Upper lobe of left lung (tissue), 6 donors: ENCODE measurements at regions not wholly inside any gene's neighbourhood (a gene's known extent, or its start where the extent isn't known, plus 50 kb on each side); places are given as distances from the start of the nearest gene placed in this dataset.

Source experiments
- ATAC-seq, 2 donors: fragments of 200-7000 bp; cut with Tn5 transposase; one replicate each; pipeline ENCODE4 v1.9.1; 2022; ENCODE audit warnings: mild to moderate bottlenecking in 2 of 2, moderate library complexity in 2 of 2; ENCODE audit not compliant: low FRiP score in 2 of 2
- DNase-seq, 2 donors: peaks; one replicate each; pipeline ENCODE4 v3.0.0-alpha.2; 2019 to 2020
- H3K27ac ChIP-seq, 4 donors: fragments of 200-600 bp; sonication (generic); one replicate each; pipeline ENCODE4 v1.5.1; 2016 to 2019
- H3K27me3 ChIP-seq, 4 donors: fragments of 200-600 bp; sonication (generic); one replicate each; pipeline ENCODE4 v1.5.1; 2017 to 2019
- H3K36me3 ChIP-seq, 4 donors: fragments of 200-600 bp; sonication (generic); one replicate each; pipeline ENCODE4 v1.5.1; 2016 to 2019
- H3K4me1 ChIP-seq, 4 donors: fragments of 200-600 bp; sonication (generic); one replicate each; pipeline ENCODE4 v1.5.1; 2018 to 2019
- H3K4me3 ChIP-seq, 4 donors: fragments of 200-600 bp; sonication (generic); one replicate each; pipeline ENCODE4 v1.5.1; 2017 to 2019; ENCODE audit warnings: mild to moderate bottlenecking in 2 of 4, moderate library complexity in 1 of 4
- H3K9me3 ChIP-seq, 4 donors: fragments of 200-600 bp; sonication (generic); one replicate each; pipeline ENCODE4 v1.5.1; 2018 to 2019
- EP300 ChIP-seq, 4 donors: sonication (generic); formaldehyde crosslinking; IDR thresholded peaks; one replicate each; pipeline ENCODE4 v1.5.1; 2017; ENCODE audit warnings: antibody characterized with exemption in 4 of 4, control low read depth in 2 of 4
- POLR2A ChIP-seq, 4 donors: fragments of 450-650 bp; IDR thresholded peaks; one replicate each; pipeline ENCODE4 v1.5.1; 2016 to 2017; ENCODE audit warnings: antibody characterized with exemption in 4 of 4, mild to moderate bottlenecking in 2 of 4
- POLR2AphosphoS5 ChIP-seq, 2 donors: sonication (generic); formaldehyde crosslinking; IDR thresholded peaks; one replicate each; pipeline ENCODE4 v1.5.1; 2017; ENCODE audit warnings: antibody characterized with exemption in 2 of 2
- WGBS, 2 donors: methylation state at CpG; one replicate each; pipeline ENCODE4 v1.1.5; 2017 to 2018; 5-methylcytosine and 5-hydroxymethylcytosine counted together
- TF ChIP-seq, protein P1 (sequence below), 6 experiments: fragments of 450-650 bp in 4 of 6; fragments of 200-600 bp in 2 of 6; sonication (generic) in 2 of 6; IDR thresholded peaks; one replicate each; pipeline ENCODE4 v1.5.1; 2016 to 2019; ENCODE audit warnings: antibody characterized with exemption in 6 of 6
- donor health status: DM: no; HTN: no; CAD: no; lungs with moderate emphysema.
- donor health status: DM: no; HTN: yes; CAD: no; lungs with severe emphysema.

DNA sequence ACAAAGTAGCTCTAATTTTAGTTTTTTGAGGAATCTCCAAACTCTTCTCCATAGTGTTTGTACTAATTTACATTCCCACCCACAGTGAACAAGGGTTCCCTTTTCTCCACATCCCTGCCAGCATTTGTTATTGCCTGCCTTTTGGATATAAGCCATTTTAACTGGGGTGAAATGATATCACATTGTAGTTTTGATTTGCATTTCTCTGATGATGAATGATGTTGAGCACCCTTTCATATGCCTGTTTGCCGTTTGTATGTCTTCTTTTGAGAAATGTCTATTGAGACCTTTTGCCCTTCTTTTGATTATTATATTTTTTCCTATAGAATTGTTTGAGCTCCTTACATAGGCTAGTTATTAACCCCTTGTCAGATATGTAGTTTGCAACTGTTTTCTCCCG is 239.9 kb upstream of the TPM1 start:
- Histone ChIP-seq H3K4me3 (no peak overlapping the region), H3K4me1 (no peaks in the 10 kb centered on the region), H3K36me3 (no peaks in the 10 kb centered on the region), H3K27ac (no peak overlapping the region), H3K27me3 (no peaks in the 10 kb centered on the region), H3K9me3 (no peaks in the 10 kb centered on the region)
- no peak for DNase-seq
- TF ChIP-seq EP300 (IDR thresholded peaks at IDR 0.05) (no peak), POLR2AphosphoS5 (IDR thresholded peaks at IDR 0.05) (no peak), POLR2A (IDR thresholded peaks at IDR 0.05) (no peak)
- TF ChIP-seq, protein P1, sequence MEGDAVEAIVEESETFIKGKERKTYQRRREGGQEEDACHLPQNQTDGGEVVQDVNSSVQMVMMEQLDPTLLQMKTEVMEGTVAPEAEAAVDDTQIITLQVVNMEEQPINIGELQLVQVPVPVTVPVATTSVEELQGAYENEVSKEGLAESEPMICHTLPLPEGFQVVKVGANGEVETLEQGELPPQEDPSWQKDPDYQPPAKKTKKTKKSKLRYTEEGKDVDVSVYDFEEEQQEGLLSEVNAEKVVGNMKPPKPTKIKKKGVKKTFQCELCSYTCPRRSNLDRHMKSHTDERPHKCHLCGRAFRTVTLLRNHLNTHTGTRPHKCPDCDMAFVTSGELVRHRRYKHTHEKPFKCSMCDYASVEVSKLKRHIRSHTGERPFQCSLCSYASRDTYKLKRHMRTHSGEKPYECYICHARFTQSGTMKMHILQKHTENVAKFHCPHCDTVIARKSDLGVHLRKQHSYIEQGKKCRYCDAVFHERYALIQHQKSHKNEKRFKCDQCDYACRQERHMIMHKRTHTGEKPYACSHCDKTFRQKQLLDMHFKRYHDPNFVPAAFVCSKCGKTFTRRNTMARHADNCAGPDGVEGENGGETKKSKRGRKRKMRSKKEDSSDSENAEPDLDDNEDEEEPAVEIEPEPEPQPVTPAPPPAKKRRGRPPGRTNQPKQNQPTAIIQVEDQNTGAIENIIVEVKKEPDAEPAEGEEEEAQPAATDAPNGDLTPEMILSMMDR (IDR thresholded peaks at IDR 0.05) = no peak
- ATAC-seq = no peak
- WGBS, 2 donors = 78 to 87% methylated on average over 2 of the region's 2 CpGs

DNA sequence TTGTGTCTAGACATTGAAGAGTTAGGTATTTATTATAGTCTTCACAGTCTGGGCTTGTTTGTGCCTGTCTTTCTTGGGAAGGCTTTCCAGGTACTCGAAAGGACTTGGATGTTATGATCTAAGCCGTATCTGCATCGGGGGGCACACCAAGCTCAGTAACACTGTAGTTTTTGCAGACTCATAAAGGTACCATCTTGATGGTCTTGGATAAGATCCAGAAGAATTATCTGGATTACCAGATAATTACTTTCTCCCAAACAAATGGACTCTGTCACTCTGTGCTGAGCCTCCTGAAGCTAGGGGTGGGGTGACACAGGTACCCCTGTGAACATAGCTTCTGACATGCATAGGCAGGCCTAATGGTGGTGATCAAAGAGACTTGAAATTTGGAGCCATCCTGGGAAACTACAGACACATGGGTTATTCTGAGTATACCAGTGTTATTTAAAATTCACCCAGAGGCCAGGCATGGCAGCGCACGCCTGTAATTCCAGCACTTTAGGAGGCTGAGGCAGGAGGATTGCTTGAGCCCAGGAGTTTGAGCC is 238.6 kb upstream of the TPM1 start:
- DNase-seq (no peak), ATAC-seq (no peak)
- Histone ChIP-seq H3K27me3 (no peaks in the 10 kb centered on the region), H3K4me1 (no peaks in the 10 kb centered on the region), H3K9me3 (no peaks in the 10 kb centered on the region), H3K36me3 (no peaks in the 10 kb centered on the region), H3K27ac (no peak overlapping the region), H3K4me3 (no peak overlapping the region)
- 95 to 98% methylated on average over 5 of the region's 5 CpGs for WGBS, 2 donors
- no peak for TF ChIP-seq POLR2A (IDR thresholded peaks at IDR 0.05)
- no peak for TF ChIP-seq POLR2AphosphoS5 (IDR thresholded peaks at IDR 0.05)
- no peak for TF ChIP-seq EP300 (IDR thresholded peaks at IDR 0.05)
- TF ChIP-seq, protein P1 (IDR thresholded peaks at IDR 0.05) = no peak

DNA sequence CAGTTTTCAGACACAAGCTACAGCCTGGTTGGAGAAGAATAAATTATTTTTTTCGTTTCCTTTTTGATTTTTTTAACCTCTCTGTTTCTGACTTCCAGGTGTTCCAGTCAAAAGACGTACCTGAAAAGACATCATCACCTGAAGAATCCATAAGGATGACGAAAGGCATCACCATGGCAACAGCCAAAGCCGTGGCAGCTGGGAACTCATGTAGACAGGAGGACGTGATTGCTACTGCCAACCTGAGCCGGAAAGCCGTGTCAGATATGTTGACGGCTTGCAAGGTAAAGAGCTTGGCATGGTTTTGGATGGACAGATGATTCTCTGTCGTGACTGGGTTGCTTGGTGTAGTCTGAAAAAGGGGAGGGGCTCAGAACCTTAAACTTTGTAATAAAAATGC is 237.0 kb upstream of the TPM1 start:
- H3K9me3 ChIP-seq = no peaks in the 10 kb centered on the region
- TF ChIP-seq EP300 (IDR thresholded peaks at IDR 0.05) = no peak
- TF ChIP-seq, protein P1 (IDR thresholded peaks at IDR 0.05) = no peak
- no peak for ATAC-seq
- no peaks in the 10 kb centered on the region for H3K27me3 ChIP-seq
- WGBS, 2 donors = 87 to 97% methylated on average over 9 of the region's 9 CpGs
- H3K36me3 ChIP-seq = no peaks in the 10 kb centered on the region
- DNase-seq = no peak
- H3K27ac ChIP-seq = no peak overlapping the region
- H3K4me1 ChIP-seq = no peaks in the 10 kb centered on the region
- H3K4me3 ChIP-seq = no peak overlapping the region

DNA sequence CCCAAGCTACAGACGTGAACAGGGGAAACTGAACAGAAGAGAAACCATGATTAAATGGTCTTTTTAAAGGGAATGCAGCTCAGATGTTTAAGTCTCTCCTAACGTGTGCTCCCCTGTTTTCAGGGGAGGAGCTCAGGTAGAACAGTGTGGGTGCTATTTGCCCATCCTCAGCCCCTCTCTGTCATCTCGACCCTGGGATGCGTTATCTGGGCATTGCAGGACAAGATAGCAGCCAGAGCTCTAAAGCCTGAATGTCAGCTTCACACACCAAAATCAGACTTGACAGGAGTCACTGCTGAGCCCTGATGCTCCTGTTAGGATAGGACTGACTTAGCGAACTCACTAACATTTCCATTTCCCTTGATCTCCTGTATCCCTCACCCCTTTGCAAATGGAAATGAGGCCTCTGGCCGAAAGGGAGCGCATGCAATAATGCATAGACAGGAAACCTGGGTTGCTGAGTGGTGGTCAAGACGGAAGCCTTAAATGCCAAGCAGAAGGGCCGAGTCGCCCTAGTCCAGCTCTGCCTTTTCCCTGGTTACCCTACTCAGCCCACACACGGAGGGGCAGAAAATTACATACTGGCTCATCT is 234.9 kb upstream of the TPM1 start:
- Histone ChIP-seq H3K27ac (no peak overlapping the region), H3K9me3 (no peaks in the 10 kb centered on the region), H3K4me3 (no peak overlapping the region), H3K4me1 (no peaks in the 10 kb centered on the region), H3K27me3 (no peaks in the 10 kb centered on the region), H3K36me3 (no peaks in the 10 kb centered on the region)
- no peak for DNase-seq
- TF ChIP-seq POLR2AphosphoS5 (IDR thresholded peaks at IDR 0.05) (no peak), POLR2A (IDR thresholded peaks at IDR 0.05) (no peak), EP300 (IDR thresholded peaks at IDR 0.05) (no peak)
- TF ChIP-seq, protein P1 (IDR thresholded peaks at IDR 0.05) = no peak
- WGBS, 2 donors = 89 to 95% methylated on average over 11 of the region's 11 CpGs
- ATAC-seq = no peak
